ENCODE measurements at regions not wholly inside any gene's neighbourhood (a gene's known extent, or its start where the extent isn't known, plus 50 kb on each side); places are given as distances from the start of the nearest gene placed in this dataset.

GRCh38 chr6:90409700-90410099 lies 113.1 kb upstream of the BACH2 start:
- H3K9me3 Mint-ChIP-seq (ENCODE audit: unreplicated experiment) = no peaks in the 10 kb centered on the region

GRCh38 chr6:90406957-90407356 lies 110.3 kb upstream of the BACH2 start:
- no peak overlapping the region for H3K4me3 ChIP-seq (ENCODE audit: low read depth, low read length)
- peaks cover 6% of the 10 kb centered on the region for H3K4me1 Mint-ChIP-seq (ENCODE audit: low read depth, unreplicated experiment)
- no peak overlapping the region for H3K27ac Mint-ChIP-seq (ENCODE audit: unreplicated experiment)
- H3K27me3 ChIP-seq (replicated peaks; ENCODE audit: control insufficient read depth, insufficient read depth, low read length) = no peaks in the 10 kb centered on the region
- H3K36me3 ChIP-seq (ENCODE audit: control insufficient read depth, insufficient read depth, low read length) = no peaks in the 10 kb centered on the region
- DNase-seq = no peak
- no peaks in the 10 kb centered on the region for H3K36me3 Mint-ChIP-seq (ENCODE audit: insufficient read depth, unreplicated experiment)
- H3K9me3 ChIP-seq = no peaks in the 10 kb centered on the region
- no peak overlapping the region for H3K4me3 Mint-ChIP-seq (ENCODE audit: unreplicated experiment)
- no TSS peak for BruUV-seq (replicated peaks)
- intact Hi-C loops (cut with micrococcal nuclease; ENCODE audit: unreplicated experiment) = no loop called here
- no peak for TF ChIP-seq CTCF (IDR thresholded peaks at IDR 0.05; ENCODE audit: insufficient read depth in 1 of 2, low read depth in 1 of 2, low read length in 1 of 2, severe bottlenecking in 1 of 2, unreplicated experiment in 1 of 2)
- H3K27me3 Mint-ChIP-seq (ENCODE audit: insufficient read depth, unreplicated experiment) = peaks cover 3% of the 10 kb centered on the region
- H3K4me1 ChIP-seq = no peaks in the 10 kb centered on the region
- H3K9me3 Mint-ChIP-seq (ENCODE audit: unreplicated experiment) = no peaks in the 10 kb centered on the region
- ChIA-PET CTCF (no interaction called here), POLR2A (no interaction called here)

More at GRCh38 chr6:90409700-90410099, 113.1 kb upstream of the BACH2 start:
- H3K4me3 ChIP-seq (ENCODE audit: low read depth, low read length) = no peak overlapping the region
- Mint-ChIP-seq H3K27me3 (ENCODE audit: insufficient read depth, unreplicated experiment) (peaks cover 3% of the 10 kb centered on the region), H3K36me3 (ENCODE audit: insufficient read depth, unreplicated experiment) (no peaks in the 10 kb centered on the region), H3K4me1 (ENCODE audit: low read depth, unreplicated experiment) (peaks cover 12% of the 10 kb centered on the region), H3K4me3 (ENCODE audit: unreplicated experiment) (no peak overlapping the region), H3K27ac (ENCODE audit: unreplicated experiment) (no peak overlapping the region)
- no peak for DNase-seq
- H3K9me3 ChIP-seq = no peaks in the 10 kb centered on the region
- BruUV-seq (replicated peaks) = no TSS peak
- intact Hi-C loops (cut with micrococcal nuclease; ENCODE audit: unreplicated experiment) = no loop called here
- no peaks in the 10 kb centered on the region for H3K36me3 ChIP-seq (ENCODE audit: control insufficient read depth, insufficient read depth, low read length)
- no peak for TF ChIP-seq CTCF (IDR thresholded peaks at IDR 0.05; ENCODE audit: insufficient read depth in 1 of 2, low read depth in 1 of 2, low read length in 1 of 2, severe bottlenecking in 1 of 2, unreplicated experiment in 1 of 2)
- H3K27me3 ChIP-seq (replicated peaks; ENCODE audit: control insufficient read depth, insufficient read depth, low read length) = no peaks in the 10 kb centered on the region
- ChIA-PET POLR2A (no interaction called here), CTCF (no interaction called here)
- no peaks in the 10 kb centered on the region for H3K4me1 ChIP-seq

- Histone ChIP-seq H3K4me3 (ENCODE audit: low read depth, low read length) (no peak overlapping the region), H3K27me3 (replicated peaks; ENCODE audit: control insufficient read depth, insufficient read depth, low read length) (no peaks in the 10 kb centered on the region), H3K36me3 (ENCODE audit: control insufficient read depth, insufficient read depth, low read length) (no peaks in the 10 kb centered on the region), H3K9me3 (no peaks in the 10 kb centered on the region), H3K4me1 (no peaks in the 10 kb centered on the region)
- no peak for DNase-seq
- ChIA-PET CTCF (no interaction called here), POLR2A (no interaction called here)
- BruUV-seq (replicated peaks) = no TSS peak
- Mint-ChIP-seq H3K4me3 (ENCODE audit: unreplicated experiment) (no peak overlapping the region), H3K4me1 (ENCODE audit: low read depth, unreplicated experiment) (peaks cover 6% of the 10 kb centered on the region), H3K9me3 (ENCODE audit: unreplicated experiment) (no peaks in the 10 kb centered on the region), H3K27ac (ENCODE audit: unreplicated experiment) (no peak overlapping the region), H3K36me3 (ENCODE audit: insufficient read depth, unreplicated experiment) (no peaks in the 10 kb centered on the region), H3K27me3 (ENCODE audit: insufficient read depth, unreplicated experiment) (peaks cover 3% of the 10 kb centered on the region)
- intact Hi-C loops (cut with micrococcal nuclease; ENCODE audit: unreplicated experiment) = no loop called here
- TF ChIP-seq CTCF (IDR thresholded peaks at IDR 0.05; ENCODE audit: insufficient read depth in 1 of 2, low read depth in 1 of 2, low read length in 1 of 2, severe bottlenecking in 1 of 2, unreplicated experiment in 1 of 2) = no peak
Observed at GRCh38 chr6:90406142-90406794, 109.6 kb upstream of the BACH2 start.

All from Caco-2 (cell line).